Activated T-cell treated with anti-CD3 and anti-CD28 coated beads for 1 hour (primary cell): ENCODE measurements at regions not wholly inside any gene's neighbourhood (a gene's known extent, or its start where the extent isn't known, plus 50 kb on each side); places are given as distances from the start of the nearest gene placed in this dataset.

Experiments
- DNase-seq: peaks from one replicate; pipeline ENCODE4 v3.0.0-alpha.2; 2020; ENCODE audit warnings: low read depth

DNA sequence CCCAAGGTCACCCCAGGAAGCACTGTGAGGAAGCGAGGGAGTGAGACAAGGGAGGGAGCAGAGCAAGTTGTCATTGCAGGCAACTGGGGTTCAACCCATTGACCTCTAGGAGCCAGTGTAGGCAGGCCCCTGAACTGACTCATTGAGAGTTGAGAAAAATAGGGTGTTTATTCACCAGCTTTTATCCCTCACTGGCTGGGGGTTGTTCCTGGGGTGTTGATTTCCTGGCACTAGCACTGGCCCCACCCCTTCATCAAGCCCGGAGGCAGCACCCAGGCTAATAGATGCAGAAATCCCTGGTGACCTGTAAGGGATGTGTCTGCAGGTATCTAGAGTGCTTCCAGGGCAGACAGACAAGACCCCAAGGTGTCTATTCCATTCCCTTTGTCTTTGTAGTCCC, 183.9 kb downstream of the ARRDC4 start:
- no peak for DNase-seq

DNA sequence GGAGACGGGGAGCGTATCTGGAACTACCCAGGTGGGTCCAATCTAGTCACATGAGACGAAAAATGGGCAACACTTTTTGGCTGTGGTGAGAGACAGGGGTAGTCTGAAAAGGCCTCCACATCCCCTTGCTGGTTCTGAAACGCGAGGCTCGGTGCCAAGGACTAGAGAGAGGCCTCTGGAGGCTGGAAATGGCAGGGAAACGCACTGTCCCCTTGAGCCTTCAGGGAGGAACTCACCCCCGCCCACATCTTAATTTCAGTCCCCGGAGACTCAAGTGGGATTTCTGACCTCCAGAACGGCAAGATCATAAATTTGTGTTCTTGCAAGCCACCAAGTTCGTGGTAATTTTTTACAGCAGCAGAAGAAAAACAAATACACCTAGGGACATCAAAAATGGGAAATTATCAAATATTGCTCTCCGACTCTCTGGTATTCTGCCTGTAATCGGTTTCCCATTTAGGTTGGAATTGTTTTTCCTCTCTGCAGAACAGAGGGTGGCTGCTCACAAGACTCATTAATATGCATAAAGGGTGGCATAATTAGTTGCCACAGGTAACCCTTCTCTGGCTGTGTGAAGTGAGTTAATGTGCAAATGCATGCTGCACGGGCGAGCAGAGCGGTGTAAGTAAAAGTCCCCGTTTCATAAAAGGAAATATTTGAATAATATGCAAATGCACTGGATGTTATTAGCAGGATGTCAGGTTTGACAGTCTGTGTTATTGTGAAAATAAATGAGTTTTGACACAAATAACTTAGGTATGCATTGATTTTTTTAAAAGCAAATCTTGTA, 185.7 kb downstream of the ARRDC4 start:
- DNase-seq: no peak

DNA sequence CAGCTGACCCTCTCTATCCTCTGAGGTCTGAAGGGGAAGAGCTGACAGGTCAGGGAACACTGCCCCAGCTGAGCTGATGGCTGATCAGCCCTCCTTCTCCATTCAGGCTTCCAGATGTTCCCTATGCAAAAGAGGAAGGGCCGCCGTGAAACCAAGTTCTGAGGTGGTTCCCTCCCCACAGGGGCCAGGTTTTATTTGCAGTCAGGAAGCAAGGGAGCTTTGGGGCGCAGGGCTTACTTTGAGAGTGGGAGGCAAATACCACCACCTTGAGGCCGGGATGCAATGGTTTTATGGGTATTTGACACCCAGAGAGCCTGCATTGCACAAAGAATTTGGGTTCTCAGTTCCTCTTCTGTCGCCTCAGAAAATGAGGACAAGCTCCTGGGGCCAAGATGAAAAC, 186.9 kb downstream of the ARRDC4 start:
- DNase-seq: no peak

DNA sequence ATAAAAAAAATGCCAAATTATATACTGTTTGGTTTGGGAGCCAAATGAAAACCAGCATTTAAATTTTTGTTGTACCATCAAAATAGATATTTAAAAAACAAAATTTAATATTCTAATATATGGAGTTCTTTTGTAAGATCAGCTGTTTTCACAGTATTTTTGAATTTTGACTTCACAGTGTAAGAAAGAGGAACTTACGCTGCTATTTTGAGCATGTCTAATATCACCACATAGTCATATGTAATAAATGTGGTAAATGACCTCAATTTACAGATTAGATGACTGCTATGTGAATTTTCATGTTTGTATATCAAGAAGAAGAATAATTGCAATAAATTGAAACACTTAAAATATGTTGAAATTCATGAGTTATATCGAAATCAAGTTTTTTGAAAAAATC, 189.6 kb downstream of the ARRDC4 start:
- no peak for DNase-seq

DNA sequence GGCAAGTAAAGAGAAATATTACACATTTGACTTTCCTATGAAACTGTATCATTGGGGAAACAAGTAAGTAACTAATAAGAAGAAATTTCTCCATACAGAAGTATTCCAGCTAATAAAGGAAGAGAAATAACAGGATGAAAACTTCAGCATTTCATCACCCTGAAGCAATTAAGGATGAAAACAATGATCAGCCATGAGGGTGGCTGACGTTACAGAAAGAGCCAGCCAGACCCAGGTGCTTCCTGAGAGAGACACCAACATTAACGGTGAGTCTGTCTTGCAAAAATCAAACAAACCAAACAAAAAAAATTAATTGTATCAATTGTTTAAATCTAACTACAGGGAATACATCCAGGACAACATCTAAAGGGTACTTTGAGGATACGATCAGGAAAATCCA, 190.0 kb downstream of the ARRDC4 start:
- DNase-seq: no peak

DNA sequence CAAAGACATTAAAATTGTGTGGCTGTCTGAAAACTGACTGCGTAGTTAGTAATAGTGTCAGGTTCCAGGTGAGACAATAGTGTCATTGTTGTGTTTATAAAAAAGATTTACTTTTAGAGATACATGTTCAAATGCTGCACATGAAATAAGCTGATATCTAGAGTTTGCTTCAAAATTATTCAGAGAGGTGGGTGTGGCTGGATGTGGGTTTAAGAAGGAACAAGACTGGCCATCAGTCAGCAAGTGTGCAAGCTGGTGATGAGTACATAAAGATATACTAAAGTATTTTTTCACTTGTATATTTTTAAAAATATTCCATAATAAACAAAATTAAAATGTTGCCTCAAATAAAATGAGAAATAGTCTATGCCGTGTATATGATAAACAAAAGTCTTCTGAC, 190.6 kb downstream of the ARRDC4 start:
- DNase-seq: no peak

DNA sequence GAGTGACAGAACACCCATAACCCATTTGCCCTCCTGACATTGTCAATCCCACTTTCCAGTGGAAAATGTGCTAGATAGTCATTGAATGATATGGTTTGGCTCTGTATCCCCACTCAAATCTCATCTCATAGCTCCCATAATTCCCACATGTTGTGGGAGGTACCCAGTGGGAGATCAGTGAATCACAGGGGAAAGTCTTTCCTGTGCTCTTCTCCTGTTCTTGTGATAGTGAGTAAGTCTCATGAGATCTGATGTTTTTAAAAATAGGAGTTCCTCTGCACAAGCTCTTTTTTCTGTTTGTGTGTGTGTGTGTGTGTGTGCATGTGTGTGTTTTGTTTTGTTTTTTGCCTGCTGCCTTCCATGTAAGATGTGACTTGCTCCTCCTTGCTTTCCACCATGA, 191.7 kb downstream of the ARRDC4 start:
- no peak for DNase-seq

DNA sequence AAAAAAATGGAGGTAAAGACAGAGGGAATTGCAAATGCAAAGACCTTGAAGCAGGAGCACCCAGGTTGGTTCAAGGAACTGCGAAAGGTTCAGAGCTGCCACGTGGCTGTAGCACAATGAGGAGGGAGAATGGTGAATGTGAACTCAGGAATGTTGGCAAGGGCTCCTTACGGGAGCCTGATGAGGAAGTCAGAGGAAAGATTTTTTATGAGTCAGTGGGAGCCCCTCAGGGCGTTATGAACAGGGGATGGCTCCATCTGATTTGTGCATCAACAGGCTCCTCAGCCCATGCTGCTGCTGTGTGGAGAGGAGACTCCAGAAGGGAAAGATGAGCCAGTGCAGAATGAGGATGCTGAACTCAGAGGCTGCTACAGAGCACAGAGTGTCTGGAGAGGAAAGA, 194.4 kb downstream of the ARRDC4 start:
- DNase-seq: no peak

DNA sequence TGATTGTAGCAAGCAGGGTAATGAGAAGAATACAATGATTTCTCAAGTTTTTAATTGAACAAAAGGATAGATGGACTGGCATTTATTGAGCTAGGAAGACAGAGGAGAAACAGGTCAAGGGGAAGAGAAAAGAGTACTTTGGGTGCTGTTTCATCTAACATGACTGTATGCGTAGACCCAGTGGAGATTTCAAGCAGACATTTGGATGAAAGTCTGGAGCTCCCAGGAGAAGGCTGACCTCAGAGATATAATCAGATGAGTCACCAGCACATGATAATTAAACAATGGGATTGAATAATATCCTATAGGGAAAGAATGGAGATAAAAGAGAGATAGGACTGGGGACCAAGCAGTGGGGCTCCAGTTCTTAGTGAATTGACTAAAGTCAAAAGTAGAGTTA, 194.9 kb downstream of the ARRDC4 start:
- DNase-seq: no peak

DNA sequence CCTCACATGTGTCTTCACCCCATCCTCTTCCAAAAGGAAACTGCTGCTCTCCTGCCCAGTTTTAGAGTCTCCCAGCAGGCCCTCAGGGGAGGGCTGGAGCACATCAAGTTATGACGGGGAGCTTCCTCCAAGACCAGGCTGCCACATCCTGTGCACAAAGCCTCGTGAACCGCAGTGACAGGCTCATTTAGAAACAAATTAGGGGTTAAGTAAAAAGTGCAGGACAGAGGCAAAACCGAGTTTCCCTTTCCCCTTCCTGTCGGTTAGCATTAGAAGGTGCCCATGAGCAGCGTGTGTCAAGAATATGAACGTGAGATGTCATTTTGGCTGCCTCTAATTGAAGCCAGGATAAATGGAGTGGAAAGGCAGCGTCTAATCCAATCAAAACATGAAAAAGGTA, 199.7 kb downstream of the ARRDC4 start:
- no peak for DNase-seq

DNA sequence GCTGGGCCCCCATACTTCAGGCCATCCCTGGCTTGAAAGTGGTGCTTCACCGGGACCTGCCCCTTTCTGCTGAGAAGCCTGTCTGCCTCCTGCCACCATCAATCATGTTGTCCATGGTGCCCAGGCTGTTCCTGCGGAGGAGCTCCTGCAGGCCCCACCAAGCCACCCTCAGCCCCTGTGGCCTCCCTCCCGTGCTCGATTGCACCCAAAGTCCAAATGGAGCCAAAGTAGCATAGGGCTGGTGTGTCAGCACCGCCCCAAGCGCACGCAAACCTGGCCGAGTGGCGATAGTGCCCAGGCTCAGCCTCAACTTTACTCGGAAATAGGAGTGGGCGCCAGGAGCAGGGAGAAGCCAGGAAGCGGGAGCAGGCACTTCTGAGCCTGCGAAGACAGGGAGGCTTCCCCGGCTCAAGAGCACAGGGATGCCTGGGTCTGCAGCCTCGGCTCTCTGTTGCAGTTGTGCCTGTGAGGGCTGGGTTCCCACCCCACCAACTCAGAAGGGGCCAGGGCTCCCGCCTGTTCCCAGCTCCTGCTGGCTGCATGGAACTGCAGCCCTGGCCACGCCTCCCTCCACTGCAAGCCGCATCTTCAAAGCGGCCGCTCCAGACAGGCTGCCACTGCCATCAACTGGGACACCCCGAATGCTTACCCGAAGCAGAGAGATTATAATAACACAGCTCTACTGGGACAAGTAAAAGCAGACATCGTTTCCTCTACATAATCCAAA, 203.0 kb downstream of the ARRDC4 start:
- DNase-seq: no peak

DNA sequence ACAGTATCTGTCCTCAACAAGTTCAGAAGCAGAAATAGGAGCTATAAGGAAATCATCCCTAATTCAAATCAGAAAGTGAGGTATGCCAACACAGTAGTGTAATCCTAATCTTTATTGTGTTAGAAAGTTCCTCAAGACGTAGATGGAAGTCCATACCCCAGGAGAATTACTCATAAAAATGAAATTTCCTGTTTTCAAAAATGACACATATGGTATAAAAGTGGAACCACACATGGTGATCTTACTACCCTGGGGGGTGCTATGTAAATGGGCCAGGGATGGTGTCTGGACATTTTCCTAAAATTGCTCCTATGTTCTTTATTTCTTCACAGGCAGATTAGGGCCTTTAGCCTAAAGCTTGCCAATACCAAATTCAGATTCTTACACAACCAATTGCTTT, 204.1 kb downstream of the ARRDC4 start:
- DNase-seq: no peak

DNA sequence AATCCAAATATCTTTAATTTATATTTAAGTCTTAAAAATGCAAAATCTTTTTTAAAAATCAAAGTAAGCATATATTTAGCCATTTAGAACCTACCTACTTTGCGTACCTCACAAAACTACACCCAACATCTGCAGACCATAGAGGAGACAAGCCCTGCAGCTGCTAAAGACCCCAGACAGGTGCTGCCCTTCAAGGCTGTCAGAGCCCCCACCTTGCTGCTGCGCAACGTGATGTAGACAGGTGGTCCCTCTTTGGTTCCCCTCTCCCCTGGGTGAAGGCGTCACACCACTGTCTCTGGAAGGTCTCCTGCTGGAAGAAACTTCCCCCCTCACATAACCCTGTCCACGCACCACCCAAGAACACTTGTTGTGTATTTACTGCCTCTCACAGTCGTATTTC, 204.5 kb downstream of the ARRDC4 start:
- DNase-seq: no peak

DNA sequence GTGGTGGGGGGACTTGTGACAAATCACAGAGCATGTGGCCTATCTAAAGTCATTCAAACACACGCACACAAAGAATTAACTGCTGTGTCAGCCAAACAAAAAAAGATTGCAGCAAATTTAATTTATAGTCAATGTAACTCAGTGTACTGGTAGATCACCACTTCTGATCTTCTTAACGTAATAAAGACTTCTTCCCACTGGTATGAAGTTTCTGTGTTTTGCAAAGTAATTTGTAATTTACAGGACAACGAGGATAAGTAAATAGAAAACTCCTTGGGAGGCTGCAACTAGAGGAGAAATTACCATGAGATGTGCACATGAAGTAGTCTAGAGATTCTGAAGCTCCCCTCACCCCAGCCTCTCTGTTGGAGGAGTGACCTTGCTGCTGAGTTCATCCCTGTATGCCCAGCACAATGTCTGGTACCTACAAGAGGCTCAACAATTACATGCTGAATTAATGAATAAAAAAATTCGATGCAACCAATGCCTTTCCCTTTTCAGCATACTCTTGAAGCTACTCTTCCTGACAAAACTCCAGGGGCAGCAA, 207.3 kb downstream of the ARRDC4 start:
- no peak for DNase-seq

DNA sequence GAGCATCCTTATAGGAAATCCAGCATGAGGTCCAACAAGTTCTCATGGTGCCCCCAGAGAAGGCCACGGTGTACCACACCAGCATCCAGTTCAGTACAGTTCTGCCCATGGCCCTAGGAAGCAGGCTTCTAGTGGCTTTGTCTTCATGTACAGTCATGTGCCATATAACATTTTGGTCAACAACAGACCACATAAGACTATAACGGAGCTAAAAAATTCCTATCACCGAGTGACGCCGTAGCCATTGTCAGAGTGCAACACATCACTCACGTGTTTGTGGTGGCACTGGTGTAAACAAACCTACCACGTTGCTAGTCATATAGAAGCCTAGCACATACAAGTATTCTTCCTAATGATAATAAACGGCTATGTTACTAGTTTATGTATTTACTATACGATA, 209.0 kb downstream of the ARRDC4 start:
- DNase-seq: no peak

DNA sequence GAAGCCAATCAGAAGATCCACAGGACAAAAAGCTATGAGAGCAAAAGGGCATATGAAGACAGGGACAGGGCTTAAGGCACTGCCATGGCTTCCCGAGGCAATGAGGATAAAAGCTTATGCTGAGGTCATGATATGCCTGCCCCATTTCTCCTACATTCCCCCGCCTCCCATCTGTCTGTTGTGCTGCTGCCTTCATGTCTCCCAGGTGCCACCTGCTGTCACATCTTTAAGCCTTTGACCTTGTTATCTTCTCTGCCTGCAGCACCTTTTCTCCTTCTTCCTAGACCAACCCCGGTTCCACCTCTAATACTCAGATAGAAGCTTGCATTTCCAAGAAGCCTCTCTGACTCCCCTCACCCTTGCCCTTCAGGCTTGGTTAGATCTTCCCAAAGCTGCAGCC, 213.8 kb downstream of the ARRDC4 start:
- no peak for DNase-seq

DNA sequence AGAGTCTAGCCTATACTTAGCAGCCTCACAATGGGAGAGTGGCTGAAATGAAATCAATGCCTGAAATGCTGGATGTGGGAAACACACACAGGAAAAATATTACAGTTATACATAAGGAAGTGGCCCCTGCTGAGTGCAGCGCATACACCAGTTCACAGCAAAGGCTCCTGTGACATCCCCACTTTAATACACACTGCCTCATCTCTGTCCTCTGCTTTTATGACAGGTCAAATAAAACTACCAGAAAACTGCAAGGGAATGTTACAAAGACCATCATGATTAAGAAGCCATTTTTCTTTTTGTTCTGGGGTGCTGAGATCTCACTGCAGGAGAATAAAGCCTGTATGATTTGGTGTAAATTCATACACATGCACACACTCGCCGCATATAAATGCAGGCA, 214.3 kb downstream of the ARRDC4 start:
- no peak for DNase-seq

DNA sequence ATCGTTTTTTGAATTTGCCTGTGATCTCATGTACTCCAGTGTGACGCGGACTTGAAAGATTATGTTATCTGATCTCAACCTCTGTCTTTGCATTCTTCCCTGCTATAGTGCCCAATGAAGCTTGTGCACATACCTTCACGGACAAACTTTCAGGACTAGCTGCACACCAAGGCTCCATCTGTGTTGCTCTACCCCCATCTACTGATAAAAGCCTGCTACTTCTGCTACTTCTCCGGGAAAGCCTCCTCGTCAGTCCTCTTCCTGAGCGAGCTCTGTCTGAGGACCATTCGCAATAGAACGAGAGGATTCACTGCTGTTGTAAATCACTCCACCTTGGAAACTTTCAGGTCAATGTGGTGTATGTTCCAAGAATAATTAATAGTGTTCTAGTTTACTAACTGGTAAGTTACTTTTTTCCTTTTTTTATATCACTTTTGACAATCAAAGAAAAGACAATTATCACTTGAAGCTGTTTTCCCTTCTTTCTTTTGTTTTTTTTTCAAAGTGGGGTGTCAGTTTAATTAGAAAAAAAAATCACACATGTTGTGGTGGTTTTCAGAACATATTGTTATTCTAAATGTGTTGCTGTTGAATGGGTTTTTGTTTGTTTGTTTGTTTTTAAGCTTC, 217.6 kb downstream of the ARRDC4 start:
- peak; percentile 1 for DNase-seq

DNA sequence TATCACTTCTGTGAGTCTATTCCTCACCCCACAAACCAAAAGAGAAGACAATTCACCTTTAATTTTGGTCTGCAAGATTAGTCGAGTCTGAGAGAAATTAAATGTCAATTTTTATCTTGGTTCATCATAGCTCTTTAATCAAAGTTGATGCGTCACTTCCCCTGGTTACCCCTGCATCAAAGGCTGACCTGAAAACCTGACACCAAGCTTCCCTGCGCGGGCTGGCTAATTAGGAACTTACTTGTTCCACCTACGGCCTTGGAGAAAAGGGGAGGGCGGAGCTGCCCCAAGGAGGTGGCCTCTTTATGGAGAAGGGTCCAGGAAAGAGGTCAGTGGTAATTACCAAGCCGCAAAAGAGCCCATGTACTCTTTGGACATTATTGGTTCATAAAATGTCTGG, 218.4 kb downstream of the ARRDC4 start:
- DNase-seq: no peak

DNA sequence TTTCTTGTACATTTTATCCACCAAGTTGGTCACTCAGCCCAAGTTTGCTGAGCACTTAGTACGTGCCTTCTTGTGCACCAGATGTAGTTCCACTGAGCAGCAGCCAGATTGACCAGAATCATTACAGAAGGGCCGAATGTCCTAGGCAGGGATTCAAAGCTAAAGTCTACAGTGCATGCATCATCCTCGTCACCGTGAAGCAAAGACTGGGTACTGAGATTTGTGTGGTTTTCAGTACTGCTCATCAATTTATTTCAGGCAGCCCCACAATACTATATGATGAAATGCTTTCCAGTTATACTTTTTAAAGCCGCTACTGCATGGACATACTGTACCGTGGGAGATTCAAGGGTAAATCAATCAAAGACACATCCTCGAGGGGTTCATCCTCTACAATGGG, 227.0 kb downstream of the ARRDC4 start:
- DNase-seq: no peak

DNA sequence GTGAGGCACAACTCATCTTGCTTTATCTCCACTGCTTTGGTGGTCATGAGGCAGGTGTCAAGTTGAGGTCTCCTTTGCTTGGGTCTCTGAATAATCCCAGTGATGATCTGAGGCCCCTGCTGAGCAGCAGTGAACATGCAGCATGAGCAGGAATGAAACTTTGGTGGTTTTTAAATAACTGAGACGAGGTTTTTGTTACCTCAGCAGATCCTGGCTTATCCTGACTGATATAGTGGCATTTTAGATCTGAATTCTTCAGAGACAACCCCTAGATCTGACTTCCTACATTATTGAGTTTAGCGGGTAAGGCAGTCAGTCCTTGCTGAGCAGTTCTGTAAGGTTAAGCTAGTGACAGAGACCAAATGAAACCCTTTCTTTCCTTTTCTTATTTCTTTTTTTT, 230.4 kb downstream of the ARRDC4 start:
- no peak for DNase-seq

DNA sequence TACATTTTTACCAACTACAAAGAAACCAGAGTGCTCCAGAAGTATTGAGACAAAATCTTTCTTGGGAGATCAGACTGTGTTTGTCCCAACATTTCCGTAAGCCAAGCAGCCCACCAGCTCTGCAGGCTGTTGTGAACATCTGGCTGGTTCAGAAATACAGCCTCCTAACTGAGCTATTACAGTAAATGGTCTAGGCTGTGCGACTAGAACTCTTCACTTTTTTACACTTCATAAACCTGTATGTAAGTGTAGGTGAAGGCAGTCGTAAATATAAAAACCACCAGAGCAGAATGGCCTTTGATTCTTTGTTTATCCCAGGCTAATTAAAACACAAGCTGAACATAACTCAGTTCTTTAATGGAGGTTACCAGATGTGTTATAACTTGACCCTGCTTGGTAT, 235.3 kb downstream of the ARRDC4 start:
- no peak for DNase-seq

DNA sequence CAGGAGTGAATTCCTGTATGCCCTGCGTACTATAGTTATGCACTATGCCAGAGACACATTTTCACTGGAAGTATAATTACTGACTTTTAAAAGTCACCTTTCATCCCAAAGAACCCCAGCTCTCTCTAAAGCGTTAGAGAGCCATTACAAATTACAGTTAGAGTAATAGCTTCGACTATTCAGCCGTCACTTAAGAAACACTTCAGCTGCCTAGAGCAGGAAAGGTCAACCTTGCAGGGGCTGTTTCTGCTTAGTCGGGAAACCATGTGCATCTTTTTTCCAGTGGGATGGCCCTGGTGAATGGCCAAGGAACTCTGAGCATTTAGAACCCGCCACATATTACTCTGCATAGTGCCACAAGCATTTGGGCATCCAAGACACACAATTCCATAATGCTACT, 235.9 kb downstream of the ARRDC4 start:
- DNase-seq: no peak
